CD8-positive, alpha-beta memory T cell (primary cell): ENCODE measurements at regions not wholly inside any gene's neighbourhood (a gene's known extent, or its start where the extent isn't known, plus 50 kb on each side); places are given as distances from the start of the nearest gene placed in this dataset.
"Not testable (repeated sequence)": the region's sequence is repeated elsewhere in the genome, so short reads cannot be mapped to it uniquely, and the experiment has no call there.

Source experiments
- CTCF ChIA-PET: fragments of 350-600 bp; sonication (Branson Sonifier 250); formaldehyde crosslinking; loops from one replicate; lab custom pipeline; 2021; ENCODE audit warnings: antibody characterized with exemption; lab: Charles Lee
- POLR2A ChIA-PET: fragments of 350-600 bp; sonication (Branson Sonifier 250); formaldehyde crosslinking; loops from one replicate; lab custom pipeline; 2021; ENCODE audit warnings: antibody characterized with exemption; lab: Charles Lee
- DNase-seq, 5 donors: peaks; one replicate each; pipeline versions ENCODE4 v3.0.0 to v3.0.0-alpha.2; 2020 to 2022; ENCODE audit warnings: mixed read lengths in 1 of 5
- H3K27ac ChIP-seq: one replicate; pipeline ENCODE4 v1.7.0; 2013; ENCODE audit warnings: low read depth, mild to moderate bottlenecking, low read length, moderate library complexity
- H3K27me3 ChIP-seq: 2 replicates; pipeline ENCODE4 v1.7.0; 2013; ENCODE audit warnings: low read length, mild to moderate bottlenecking; ENCODE audit not compliant: insufficient read depth, poor library complexity, severe bottlenecking
- H3K36me3 ChIP-seq: 2 replicates; pipeline ENCODE4 v1.7.0; 2013; ENCODE audit warnings: mild to moderate bottlenecking, low read length, moderate library complexity; ENCODE audit not compliant: insufficient read depth
- H3K4me1 ChIP-seq: 2 replicates; pipeline ENCODE4 v1.7.0; 2013; ENCODE audit warnings: mild to moderate bottlenecking, low read length, moderate library complexity; ENCODE audit not compliant: insufficient read depth
- H3K4me3 ChIP-seq: 2 replicates; pipeline ENCODE4 v1.7.0; 2013; ENCODE audit warnings: mild to moderate bottlenecking, low read length
- H3K9me3 ChIP-seq: 2 replicates; pipeline ENCODE4 v1.7.0; 2013; ENCODE audit warnings: mild to moderate bottlenecking, low read length
- H3K27ac Mint-ChIP-seq, 8 donors: one replicate each; pipeline ENCODE4 v1.8.0; 2020 to 2021; ENCODE audit warnings: mixed read lengths in 8 of 8, mild to moderate bottlenecking in 6 of 8, inconsistent platforms in 3 of 8, moderate library complexity in 3 of 8
- H3K27me3 Mint-ChIP-seq, 2 donors: one replicate each; pipeline ENCODE4 v1.8.0; 2020 to 2021; ENCODE audit warnings: mixed read lengths in 2 of 2, mild to moderate bottlenecking in 1 of 2, moderate library complexity in 1 of 2
- H3K36me3 Mint-ChIP-seq, 3 donors: one replicate each; pipeline ENCODE4 v1.8.0; 2020 to 2021; ENCODE audit warnings: mixed read lengths in 3 of 3, inconsistent platforms in 1 of 3, mild to moderate bottlenecking in 1 of 3
- H3K4me1 Mint-ChIP-seq, 3 donors: one replicate each; pipeline ENCODE4 v1.8.0; 2020 to 2021; ENCODE audit warnings: mixed read lengths in 3 of 3, inconsistent platforms in 1 of 3, mild to moderate bottlenecking in 1 of 3
- H3K4me3 Mint-ChIP-seq, 7 donors: one replicate each; pipeline ENCODE4 v1.8.0; 2020 to 2021; ENCODE audit warnings: mixed read lengths in 7 of 7, mild to moderate bottlenecking in 6 of 7, moderate library complexity in 4 of 7, inconsistent platforms in 2 of 7
- H3K9me3 Mint-ChIP-seq, 5 donors: one replicate each; pipeline ENCODE4 v1.8.0; 2020 to 2022; ENCODE audit warnings: mixed read lengths in 5 of 5, mild to moderate bottlenecking in 3 of 5, moderate library complexity in 2 of 5, inconsistent platforms in 1 of 5

GRCh38 chr19:56976995-56977906 lies 136.7 kb upstream of the PEG3 start:
- ChIA-PET CTCF (no interaction called here), POLR2A (no interaction called here)
- Histone ChIP-seq H3K27ac (no peak overlapping the region), H3K9me3 (no peaks in the 10 kb centered on the region), H3K4me1 (no peaks in the 10 kb centered on the region), H3K36me3 (no peaks in the 10 kb centered on the region), H3K27me3 (no peaks in the 10 kb centered on the region), H3K4me3 (no peak overlapping the region)
- no peak for DNase-seq
- H3K27ac Mint-ChIP-seq = no peak overlapping the region
- peaks cover 26 to 54% (median 48%) of the 10 kb centered on the region in 5 donors for H3K9me3 Mint-ChIP-seq
- no peak overlapping the region for H3K4me3 Mint-ChIP-seq
- no peaks in the 10 kb centered on the region for H3K36me3 Mint-ChIP-seq
- H3K4me1 Mint-ChIP-seq = no peaks in the 10 kb centered on the region
- peaks cover 6 to 9% of the 10 kb centered on the region in 2 donors for H3K27me3 Mint-ChIP-seq

- H3K4me3 ChIP-seq = no peak overlapping the region
- no peak for DNase-seq
- Mint-ChIP-seq H3K27ac (no peak overlapping the region), H3K4me3 (no peak overlapping the region), H3K36me3 (no peaks in the 10 kb centered on the region), H3K27me3 (peaks cover 8 to 9% of the 10 kb centered on the region in 2 donors), H3K4me1 (no peaks in the 10 kb centered on the region), H3K9me3 (peaks cover 26 to 56% (median 50%) of the 10 kb centered on the region in 5 donors)
- ChIA-PET CTCF (no interaction called here), POLR2A (no interaction called here)
- H3K9me3 ChIP-seq = no peaks in the 10 kb centered on the region
- no peak overlapping the region for H3K27ac ChIP-seq
- no peaks in the 10 kb centered on the region for H3K4me1 ChIP-seq
- no peaks in the 10 kb centered on the region for H3K36me3 ChIP-seq
- no peaks in the 10 kb centered on the region for H3K27me3 ChIP-seq
Measured at GRCh38 chr19:56978023-56978565, 137.6 kb upstream of the PEG3 start.

GRCh38 chr19:56980326-56980725 lies 139.5 kb upstream of the USP29 start:
- H3K36me3 Mint-ChIP-seq, H3K27ac ChIP-seq, H3K4me3 Mint-ChIP-seq, DNase-seq, CTCF ChIA-PET, H3K4me1 Mint-ChIP-seq, H3K9me3 ChIP-seq, H3K27me3 Mint-ChIP-seq, POLR2A ChIA-PET, H3K4me1 ChIP-seq, H3K27me3 ChIP-seq, H3K36me3 ChIP-seq, H3K27ac Mint-ChIP-seq, H3K4me3 ChIP-seq: not testable (repeated sequence)
- peaks cover 24 to 64% (median 58%) of the 10 kb centered on the region in 5 donors for H3K9me3 Mint-ChIP-seq

GRCh38 chr19:56980906-56981305 lies 138.9 kb upstream of the USP29 start:
- H3K27me3 Mint-ChIP-seq = peaks cover 0 to 5% of the 10 kb centered on the region in 2 donors

GRCh38 chr19:56981440-56981839 lies 138.3 kb upstream of the USP29 start:
- H3K4me1 ChIP-seq, H3K27me3 ChIP-seq, H3K27ac Mint-ChIP-seq, DNase-seq, H3K27ac ChIP-seq, H3K4me3 Mint-ChIP-seq, H3K4me1 Mint-ChIP-seq, H3K36me3 Mint-ChIP-seq, H3K4me3 ChIP-seq, CTCF ChIA-PET, H3K27me3 Mint-ChIP-seq, H3K36me3 ChIP-seq, POLR2A ChIA-PET, H3K9me3 ChIP-seq: not testable (repeated sequence)
- H3K9me3 Mint-ChIP-seq = peaks cover 19 to 67% (median 57%) of the 10 kb centered on the region in 5 donors

More at GRCh38 chr19:56980906-56981305, 138.9 kb upstream of the USP29 start:
- Histone ChIP-seq H3K27ac (no peak overlapping the region), H3K9me3 (no peaks in the 10 kb centered on the region), H3K4me3 (no peak overlapping the region), H3K4me1 (no peaks in the 10 kb centered on the region), H3K27me3 (no peaks in the 10 kb centered on the region), H3K36me3 (no peaks in the 10 kb centered on the region)
- H3K9me3 Mint-ChIP-seq = peaks cover 24 to 66% (median 57%) of the 10 kb centered on the region in 5 donors
- CTCF ChIA-PET = no interaction called here
- POLR2A ChIA-PET = no interaction called here
- no peak overlapping the region for H3K4me3 Mint-ChIP-seq
- H3K36me3 Mint-ChIP-seq = no peaks in the 10 kb centered on the region
- DNase-seq = no peak
- no peak overlapping the region for H3K27ac Mint-ChIP-seq
- no peaks in the 10 kb centered on the region for H3K4me1 Mint-ChIP-seq

GRCh38 chr19:56983171-56983570 lies 136.6 kb upstream of the USP29 start:
- Mint-ChIP-seq H3K27me3 (peaks cover 0 to 7% of the 10 kb centered on the region in 2 donors), H3K9me3 (peaks cover 11 to 60% (median 55%) of the 10 kb centered on the region in 5 donors), H3K4me1 (no peaks in the 10 kb centered on the region), H3K27ac (no peak overlapping the region), H3K36me3 (no peaks in the 10 kb centered on the region), H3K4me3 (no peak overlapping the region)
- Histone ChIP-seq H3K27ac (no peak overlapping the region), H3K4me3 (no peak overlapping the region), H3K9me3 (no peaks in the 10 kb centered on the region), H3K4me1 (no peaks in the 10 kb centered on the region), H3K27me3 (no peaks in the 10 kb centered on the region), H3K36me3 (no peaks in the 10 kb centered on the region)
- CTCF ChIA-PET = no interaction called here
- no peak for DNase-seq
- POLR2A ChIA-PET = no interaction called here

GRCh38 chr19:56983804-56984203 lies 136.0 kb upstream of the USP29 start:
- Mint-ChIP-seq H3K4me3 (no peak overlapping the region), H3K27ac (no peak overlapping the region), H3K27me3 (peaks cover 0 to 4% of the 10 kb centered on the region in 2 donors), H3K36me3 (no peaks in the 10 kb centered on the region), H3K9me3 (peaks cover 11 to 60% (median 54%) of the 10 kb centered on the region in 5 donors), H3K4me1 (no peaks in the 10 kb centered on the region)
- CTCF ChIA-PET = no interaction called here
- no peak for DNase-seq
- Histone ChIP-seq H3K36me3 (no peaks in the 10 kb centered on the region), H3K9me3 (no peaks in the 10 kb centered on the region), H3K4me3 (no peak overlapping the region), H3K27me3 (no peaks in the 10 kb centered on the region), H3K27ac (no peak overlapping the region), H3K4me1 (no peaks in the 10 kb centered on the region)
- POLR2A ChIA-PET = no interaction called here

- Histone ChIP-seq H3K27ac (no peak overlapping the region), H3K27me3 (no peaks in the 10 kb centered on the region), H3K4me3 (no peak overlapping the region), H3K4me1 (no peaks in the 10 kb centered on the region), H3K9me3 (no peaks in the 10 kb centered on the region), H3K36me3 (no peaks in the 10 kb centered on the region)
- no peaks in the 10 kb centered on the region for H3K4me1 Mint-ChIP-seq
- H3K27me3 Mint-ChIP-seq = peaks cover 0 to 7% of the 10 kb centered on the region in 2 donors
- DNase-seq = no peak
- no peak overlapping the region for H3K4me3 Mint-ChIP-seq
- ChIA-PET POLR2A (no interaction called here), CTCF (no interaction called here)
- H3K27ac Mint-ChIP-seq = no peak overlapping the region
- no peaks in the 10 kb centered on the region for H3K36me3 Mint-ChIP-seq
- peaks cover 22 to 66% (median 55%) of the 10 kb centered on the region in 5 donors for H3K9me3 Mint-ChIP-seq
Measured at GRCh38 chr19:56986386-56986785, 133.4 kb upstream of the USP29 start.
